HG03571 (cell line): ENCODE measurements at regions not wholly inside any gene's neighbourhood (a gene's known extent, or its start where the extent isn't known, plus 50 kb on each side); places are given as distances from the start of the nearest gene placed in this dataset.

Experiments
- ATAC-seq: cut with Tn5 transposase; IDR thresholded peaks from one replicate; pipeline ENCODE4 v1.9.1; 2021; ENCODE audit not compliant: unreplicated experiment

- ATAC-seq, result no peak
Observed at GRCh38 chr1:57761628-57762027, 337.8 kb upstream of the DAB1 start.

- ATAC-seq, result no peak
Observed at GRCh38 chr1:57752843-57753242, 329.0 kb upstream of the DAB1 start.

- ATAC-seq, result no peak
Observed at GRCh38 chr1:57748719-57749118, 324.9 kb upstream of the DAB1 start.

- ATAC-seq, result no peak
Observed at GRCh38 chr1:57747818-57748217, 324.0 kb upstream of the DAB1 start.

- peak; percentile 62 for ATAC-seq
Observed at GRCh38 chr1:57741521-57741920, 317.7 kb upstream of the DAB1 start.

- ATAC-seq, result no peak
Observed at GRCh38 chr1:57736940-57737339, 313.1 kb upstream of the DAB1 start.

GRCh38 chr1:57729181-57729580 is 305.3 kb upstream of the DAB1 start:
- ATAC-seq, result no peak

GRCh38 chr1:57727121-57727520 is 303.3 kb upstream of the DAB1 start:
- ATAC-seq, result no peak

GRCh38 chr1:57725318-57725717 is 301.5 kb upstream of the DAB1 start:
- no peak for ATAC-seq

GRCh38 chr1:57724535-57724934 is 300.7 kb upstream of the DAB1 start:
- no peak for ATAC-seq

- no peak for ATAC-seq
Observed at GRCh38 chr1:57722285-57722978, 298.6 kb upstream of the DAB1 start.

- ATAC-seq, result no peak
Observed at GRCh38 chr1:57721001-57721400, 297.1 kb upstream of the DAB1 start.

GRCh38 chr1:57719274-57719673 is 295.4 kb upstream of the DAB1 start:
- no peak for ATAC-seq

- ATAC-seq, result no peak
Observed at GRCh38 chr1:57713501-57713900, 289.6 kb upstream of the DAB1 start.

GRCh38 chr1:57712846-57713245 is 289.0 kb upstream of the DAB1 start:
- no peak for ATAC-seq

- ATAC-seq, result no peak
Observed at GRCh38 chr1:57711326-57711725, 287.5 kb upstream of the DAB1 start.

GRCh38 chr1:57707631-57708030 is 283.8 kb upstream of the DAB1 start:
- ATAC-seq, result no peak

GRCh38 chr1:57704811-57705210 is 281.0 kb upstream of the DAB1 start:
- ATAC-seq, result no peak

GRCh38 chr1:57704231-57704630 is 280.4 kb upstream of the DAB1 start:
- no peak for ATAC-seq

- no peak for ATAC-seq
Observed at GRCh38 chr1:57696904-57697303, 273.0 kb upstream of the DAB1 start.

- ATAC-seq, result no peak
Observed at GRCh38 chr1:57696043-57696442, 272.2 kb upstream of the DAB1 start.

GRCh38 chr1:57686306-57686705 is 262.4 kb upstream of the DAB1 start:
- ATAC-seq, result no peak
